ENCODE measurements at regions not wholly inside any gene's neighbourhood (a gene's known extent, or its start where the extent isn't known, plus 50 kb on each side); places are given as distances from the start of the nearest gene placed in this dataset.

DNA sequence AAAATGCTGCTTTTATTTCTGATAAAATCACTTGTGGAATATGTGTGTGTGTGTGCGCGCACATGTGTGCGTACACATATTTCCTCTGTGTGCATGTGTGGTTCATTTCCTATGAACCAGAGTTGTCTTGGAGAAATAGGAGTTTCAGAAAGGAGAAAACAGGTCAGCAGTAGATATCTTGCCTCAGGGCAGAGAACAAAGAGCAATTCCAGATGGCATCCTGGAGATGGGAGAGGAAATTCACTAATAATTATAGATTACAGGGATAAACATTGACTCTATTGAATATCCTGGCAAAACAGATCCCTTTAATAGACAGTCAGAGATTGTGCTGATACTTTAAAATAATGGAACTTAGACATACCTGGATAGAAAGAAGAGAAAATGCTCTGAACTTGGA lies 298.0 kb downstream of the TRIB2 start:
- TF ChIP-seq, protein P1, sequence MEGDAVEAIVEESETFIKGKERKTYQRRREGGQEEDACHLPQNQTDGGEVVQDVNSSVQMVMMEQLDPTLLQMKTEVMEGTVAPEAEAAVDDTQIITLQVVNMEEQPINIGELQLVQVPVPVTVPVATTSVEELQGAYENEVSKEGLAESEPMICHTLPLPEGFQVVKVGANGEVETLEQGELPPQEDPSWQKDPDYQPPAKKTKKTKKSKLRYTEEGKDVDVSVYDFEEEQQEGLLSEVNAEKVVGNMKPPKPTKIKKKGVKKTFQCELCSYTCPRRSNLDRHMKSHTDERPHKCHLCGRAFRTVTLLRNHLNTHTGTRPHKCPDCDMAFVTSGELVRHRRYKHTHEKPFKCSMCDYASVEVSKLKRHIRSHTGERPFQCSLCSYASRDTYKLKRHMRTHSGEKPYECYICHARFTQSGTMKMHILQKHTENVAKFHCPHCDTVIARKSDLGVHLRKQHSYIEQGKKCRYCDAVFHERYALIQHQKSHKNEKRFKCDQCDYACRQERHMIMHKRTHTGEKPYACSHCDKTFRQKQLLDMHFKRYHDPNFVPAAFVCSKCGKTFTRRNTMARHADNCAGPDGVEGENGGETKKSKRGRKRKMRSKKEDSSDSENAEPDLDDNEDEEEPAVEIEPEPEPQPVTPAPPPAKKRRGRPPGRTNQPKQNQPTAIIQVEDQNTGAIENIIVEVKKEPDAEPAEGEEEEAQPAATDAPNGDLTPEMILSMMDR (IDR thresholded peaks at IDR 0.05) = no peak
- TF ChIP-seq EZH2 (IDR thresholded peaks at IDR 0.05) = no peak
- no peak for TF ChIP-seq EZH2phosphoT487 (IDR thresholded peaks at IDR 0.05)
